Adrenal gland (tissue), 5 donors: ENCODE measurements at regions not wholly inside any gene's neighbourhood (a gene's known extent, or its start where the extent isn't known, plus 50 kb on each side); places are given as distances from the start of the nearest gene placed in this dataset.

Experiments
- POLR2A ChIP-seq, 2 donors: fragments of 450-650 bp; IDR thresholded peaks; one replicate each; pipeline ENCODE4 v1.6.1; 2017; ENCODE audit warnings: antibody characterized with exemption in 2 of 2, mild to moderate bottlenecking in 2 of 2, moderate library complexity in 1 of 2
- TF ChIP-seq, protein P1 (sequence below), 6 experiments: fragments of 450-650 bp in 4 of 6; fragments of 200-600 bp in 2 of 6; sonication (generic) in 1 of 6; IDR thresholded peaks; 1 replicate in 5 of 6; 2 replicates in 1 of 6; pipeline versions ENCODE4 v1.5.1 to v1.8.0; 2016 to 2021; ENCODE audit warnings: antibody characterized with exemption in 6 of 6, mild to moderate bottlenecking in 2 of 6, moderate library complexity in 1 of 6
- donor health status: DM: no; HTN: no; CAD: no.

DNA sequence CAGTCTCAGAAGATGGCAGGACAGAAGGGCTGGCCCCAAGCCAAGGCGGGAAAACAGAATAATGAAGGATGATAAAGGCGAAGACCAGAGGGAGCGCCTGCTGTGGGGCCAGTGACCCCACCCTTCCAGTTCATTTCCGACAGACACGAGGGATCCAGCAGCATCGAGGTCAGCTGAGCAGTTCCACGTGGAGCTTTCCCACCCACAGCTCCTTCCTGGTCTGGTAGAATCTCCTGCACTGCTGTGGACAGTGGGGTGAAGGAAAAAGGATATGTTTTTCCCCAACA, 265.9 kb upstream of the VLDLR start:
- TF ChIP-seq, protein P1, sequence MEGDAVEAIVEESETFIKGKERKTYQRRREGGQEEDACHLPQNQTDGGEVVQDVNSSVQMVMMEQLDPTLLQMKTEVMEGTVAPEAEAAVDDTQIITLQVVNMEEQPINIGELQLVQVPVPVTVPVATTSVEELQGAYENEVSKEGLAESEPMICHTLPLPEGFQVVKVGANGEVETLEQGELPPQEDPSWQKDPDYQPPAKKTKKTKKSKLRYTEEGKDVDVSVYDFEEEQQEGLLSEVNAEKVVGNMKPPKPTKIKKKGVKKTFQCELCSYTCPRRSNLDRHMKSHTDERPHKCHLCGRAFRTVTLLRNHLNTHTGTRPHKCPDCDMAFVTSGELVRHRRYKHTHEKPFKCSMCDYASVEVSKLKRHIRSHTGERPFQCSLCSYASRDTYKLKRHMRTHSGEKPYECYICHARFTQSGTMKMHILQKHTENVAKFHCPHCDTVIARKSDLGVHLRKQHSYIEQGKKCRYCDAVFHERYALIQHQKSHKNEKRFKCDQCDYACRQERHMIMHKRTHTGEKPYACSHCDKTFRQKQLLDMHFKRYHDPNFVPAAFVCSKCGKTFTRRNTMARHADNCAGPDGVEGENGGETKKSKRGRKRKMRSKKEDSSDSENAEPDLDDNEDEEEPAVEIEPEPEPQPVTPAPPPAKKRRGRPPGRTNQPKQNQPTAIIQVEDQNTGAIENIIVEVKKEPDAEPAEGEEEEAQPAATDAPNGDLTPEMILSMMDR (IDR thresholded peaks at IDR 0.05): no peak
- no peak for TF ChIP-seq POLR2A (IDR thresholded peaks at IDR 0.05)
